ENCODE measurements at regions not wholly inside any gene's neighbourhood (a gene's known extent, or its start where the extent isn't known, plus 50 kb on each side); places are given as distances from the start of the nearest gene placed in this dataset.

DNA sequence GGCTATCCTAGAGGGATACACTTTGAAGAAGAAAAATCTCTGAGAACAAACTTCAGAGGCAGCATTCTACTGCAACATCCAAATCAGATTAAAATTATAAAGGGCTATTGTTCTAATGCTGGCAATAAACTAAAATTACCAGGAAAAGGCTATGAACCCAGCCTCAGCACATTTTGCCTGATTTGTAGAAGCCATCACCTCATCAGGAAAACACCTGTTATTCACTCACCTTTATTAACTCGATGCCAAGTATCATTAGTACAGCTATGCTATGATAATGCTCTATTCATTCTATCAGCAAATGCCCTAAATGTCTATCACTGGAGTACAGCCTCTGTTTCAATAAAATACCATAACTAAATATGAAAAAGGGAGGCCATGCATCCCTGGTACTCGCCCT, 510.2 kb downstream of the RASEF start:
- TF ChIP-seq CTCF (conservative IDR thresholded peaks at IDR 0.05 in 1 of 2, IDR thresholded peaks at IDR 0.05 in 1 of 2; ENCODE audit: low read depth in 1 of 2, low read length in 2 of 2) (no peak), EZH2 (IDR thresholded peaks at IDR 0.05; ENCODE audit: low read length, missing control alignments) (no peak)
